ENCODE measurements at regions not wholly inside any gene's neighbourhood (a gene's known extent, or its start where the extent isn't known, plus 50 kb on each side); places are given as distances from the start of the nearest gene placed in this dataset.
A peak's percentile ranks its signal among the peaks of the same experiment; 100 is the strongest.
"Not testable (repeated sequence)": the region's sequence is repeated elsewhere in the genome, so short reads cannot be mapped to it uniquely, and the experiment has no call there.

- Histone ChIP-seq H3K27me3 (ENCODE audit: control insufficient read depth, insufficient read depth, low read length) (no peaks in the 10 kb centered on the region), H3K9ac (ENCODE audit: low read length in 3 of 3) (no peak overlapping the region), H3K4me1 (ENCODE audit: control insufficient read depth in 2 of 3, insufficient read depth in 2 of 3, low read depth in 1 of 3, low read length in 3 of 3) (no peaks in the 10 kb centered on the region), H3K9me3 (ENCODE audit: control insufficient read depth in 2 of 3, insufficient read depth in 1 of 3, low read length in 3 of 3) (no peaks in the 10 kb centered on the region), H3K4me3 (ENCODE audit: low read length in 3 of 3) (no peak overlapping the region), H3K27ac (ENCODE audit: low read depth in 2 of 2, low read length in 2 of 2) (no peak overlapping the region), H3K36me3 (ENCODE audit: control insufficient read depth in 2 of 3, insufficient read depth in 3 of 3, low read length in 3 of 3) (no peaks in the 10 kb centered on the region)
- peak in 1 of 5 donors; percentile 21 for DNase-seq
- peak; percentile 8 for FAIRE-seq
- TF ChIP-seq CTCF (IDR thresholded peaks at IDR 0.05; ENCODE audit: borderline replicate concordance, extremely low read depth, insufficient read depth), result peak; percentile 8
- intact Hi-C loops (cut with DNase I), result no loop called here
These were observed 86.2 kb upstream of the CDH9 start for GRCh38 chr5:27124590-27124989.

- H3K27ac ChIP-seq (ENCODE audit: low read depth in 2 of 2, low read length in 2 of 2); H3K4me1 ChIP-seq (ENCODE audit: control insufficient read depth in 2 of 3, insufficient read depth in 2 of 3, low read depth in 1 of 3, low read length in 3 of 3); FAIRE-seq; H3K36me3 ChIP-seq (ENCODE audit: control insufficient read depth in 2 of 3, insufficient read depth in 3 of 3, low read length in 3 of 3); H3K9ac ChIP-seq (ENCODE audit: low read length in 3 of 3); H3K9me3 ChIP-seq (ENCODE audit: control insufficient read depth in 2 of 3, insufficient read depth in 1 of 3, low read length in 3 of 3); H3K27me3 ChIP-seq (ENCODE audit: control insufficient read depth, insufficient read depth, low read length); intact Hi-C loops (cut with DNase I): not testable (repeated sequence)
- peak in 1 of 5 donors; percentile 59 for DNase-seq
- peak overlapping the region in 1 of 3 donors; percentile 25 for H3K4me3 ChIP-seq (ENCODE audit: low read length in 3 of 3)
These were observed 81.4 kb upstream of the CDH9 start for GRCh38 chr5:27119736-27120321.

- no peak for FAIRE-seq
- H3K4me1 ChIP-seq (ENCODE audit: control insufficient read depth in 2 of 3, insufficient read depth in 2 of 3, low read depth in 1 of 3, low read length in 3 of 3), result no peaks in the 10 kb centered on the region
- intact Hi-C loops (cut with DNase I), result no loop called here
- no peak for TF ChIP-seq CTCF (IDR thresholded peaks at IDR 0.05; ENCODE audit: borderline replicate concordance, extremely low read depth, insufficient read depth)
- H3K9ac ChIP-seq (ENCODE audit: low read length in 3 of 3), result no peak overlapping the region
- H3K27me3 ChIP-seq (ENCODE audit: control insufficient read depth, insufficient read depth, low read length), result no peaks in the 10 kb centered on the region
- no peaks in the 10 kb centered on the region for H3K36me3 ChIP-seq (ENCODE audit: control insufficient read depth in 2 of 3, insufficient read depth in 3 of 3, low read length in 3 of 3)
- no peaks in the 10 kb centered on the region for H3K9me3 ChIP-seq (ENCODE audit: control insufficient read depth in 2 of 3, insufficient read depth in 1 of 3, low read length in 3 of 3)
- H3K4me3 ChIP-seq (ENCODE audit: low read length in 3 of 3), result no peak overlapping the region
- DNase-seq, result no peak
- no peak overlapping the region for H3K27ac ChIP-seq (ENCODE audit: low read depth in 2 of 2, low read length in 2 of 2)
These were observed 65.1 kb upstream of the CDH9 start for GRCh38 chr5:27103486-27103885.

- H3K27ac ChIP-seq (ENCODE audit: low read depth in 2 of 2, low read length in 2 of 2); H3K9me3 ChIP-seq (ENCODE audit: control insufficient read depth in 2 of 3, insufficient read depth in 1 of 3, low read length in 3 of 3); H3K27me3 ChIP-seq (ENCODE audit: control insufficient read depth, insufficient read depth, low read length); H3K9ac ChIP-seq (ENCODE audit: low read length in 3 of 3); H3K4me1 ChIP-seq (ENCODE audit: control insufficient read depth in 2 of 3, insufficient read depth in 2 of 3, low read depth in 1 of 3, low read length in 3 of 3); H3K36me3 ChIP-seq (ENCODE audit: control insufficient read depth in 2 of 3, insufficient read depth in 3 of 3, low read length in 3 of 3); DNase-seq; FAIRE-seq; H3K4me3 ChIP-seq (ENCODE audit: low read length in 3 of 3); intact Hi-C loops (cut with DNase I): not testable (repeated sequence)
These were observed 57.4 kb upstream of the CDH9 start for GRCh38 chr5:27095761-27096160.
